Upper lobe of right lung (tissue), 1 donor: ENCODE measurements at regions not wholly inside any gene's neighbourhood (a gene's known extent, or its start where the extent isn't known, plus 50 kb on each side); places are given as distances from the start of the nearest gene placed in this dataset.
"Not testable (repeated sequence)": the region's sequence is repeated elsewhere in the genome, so short reads cannot be mapped to it uniquely, and the experiment has no call there.

Experiments
- ATAC-seq: fragments of 200-7000 bp; cut with Tn5 transposase; one replicate; pipeline ENCODE4 v1.9.1; 2020; ENCODE audit warnings: mild to moderate bottlenecking, moderate library complexity
- DNase-seq: peaks from one replicate; pipeline ENCODE4 v3.0.0-alpha.2; 2020
- H3K27ac ChIP-seq: fragments of 200-600 bp; one replicate; pipeline ENCODE4 v1.8.0; 2022
- H3K27me3 ChIP-seq: fragments of 200-600 bp; one replicate; pipeline ENCODE4 v1.8.0; 2022; ENCODE audit warnings: mild to moderate bottlenecking
- H3K36me3 ChIP-seq: fragments of 200-600 bp; one replicate; pipeline ENCODE4 v1.8.0; 2022
- H3K4me1 ChIP-seq: fragments of 200-600 bp; one replicate; pipeline ENCODE4 v1.8.0; 2022
- H3K4me3 ChIP-seq: fragments of 200-600 bp; one replicate; pipeline ENCODE4 v1.8.0; 2022; ENCODE audit warnings: mild to moderate bottlenecking
- H3K9me3 ChIP-seq: fragments of 200-600 bp; one replicate; pipeline ENCODE4 v1.8.0; 2022
- CTCF ChIP-seq: fragments of 200-600 bp; IDR thresholded peaks from one replicate; pipeline ENCODE4 v1.8.0; 2022; ENCODE audit warnings: antibody characterized with exemption
- intact Hi-C: fragments of 100-400 bp; cut with DNase I; formaldehyde crosslinking; loops from one replicate; pipeline ENCODE4 v1.11.0; 2022
- donor health status: DM: no; HTN: yes; CAD: no; lungs with severe emphysema.

DNA sequence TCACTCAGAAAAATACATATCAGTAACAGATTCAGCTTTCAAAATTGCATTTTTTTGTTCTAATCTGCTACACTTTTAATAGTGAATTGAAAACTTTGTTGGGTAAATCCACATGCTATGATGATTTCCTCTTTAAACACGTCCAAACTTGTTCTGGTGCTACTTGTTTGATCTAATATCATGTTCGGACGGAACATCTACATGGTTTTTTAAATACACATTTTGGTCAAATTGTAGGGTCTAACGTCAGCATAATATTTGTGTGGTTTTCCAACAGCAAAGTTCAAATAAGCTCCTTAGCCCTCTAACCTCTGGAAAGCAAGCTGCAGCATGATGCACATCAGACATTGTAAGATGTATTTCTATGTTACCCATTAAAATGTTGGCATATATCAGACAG is 98.5 kb upstream of the OSTN start:
- intact Hi-C loops, result no loop called here
- Histone ChIP-seq H3K4me3 (no peak overlapping the region), H3K36me3 (no peaks in the 10 kb centered on the region), H3K9me3 (no peaks in the 10 kb centered on the region), H3K27me3 (no peaks in the 10 kb centered on the region), H3K27ac (no peak overlapping the region), H3K4me1 (no peaks in the 10 kb centered on the region)
- ATAC-seq (no peak), DNase-seq (no peak)
- no peak for TF ChIP-seq CTCF

DNA sequence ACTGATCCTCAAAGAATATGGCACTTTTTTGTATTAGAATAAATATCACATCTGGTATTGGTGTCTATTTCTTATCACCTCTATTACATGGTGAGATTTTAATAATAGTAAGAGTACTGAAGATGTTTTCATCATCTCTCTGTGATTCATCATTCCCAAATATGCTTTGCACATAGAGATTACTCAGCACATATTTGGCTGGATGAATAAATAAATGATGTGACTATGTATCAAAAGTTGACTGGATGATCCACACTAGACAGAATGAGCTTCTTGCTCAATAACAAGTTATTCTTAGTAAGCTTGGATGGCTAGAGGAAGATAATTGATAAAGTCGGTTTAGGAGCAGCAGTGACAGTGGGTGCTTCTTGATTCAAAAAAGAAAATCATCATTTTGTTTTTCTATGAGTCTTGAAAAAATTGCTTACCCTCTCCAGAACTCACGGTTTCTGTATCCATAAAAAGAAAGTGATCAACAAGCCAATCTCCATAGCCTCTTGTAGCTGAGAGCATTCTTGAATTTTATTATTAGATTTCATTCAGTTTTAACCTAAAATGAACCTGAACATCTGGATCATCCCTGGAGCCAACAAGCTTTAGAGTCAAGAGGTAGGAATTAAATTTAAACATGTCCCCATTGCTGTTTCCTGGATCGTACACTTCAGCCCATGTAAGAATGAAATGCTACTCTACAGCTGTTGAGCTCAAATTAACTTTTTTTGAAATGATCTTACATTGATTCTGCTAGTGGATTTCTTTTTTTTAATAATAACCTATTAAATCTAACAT is 104.8 kb upstream of the OSTN start:
- H3K36me3 ChIP-seq, result no peaks in the 10 kb centered on the region
- intact Hi-C loops, result no loop called here
- H3K27me3 ChIP-seq, result no peaks in the 10 kb centered on the region
- no peak for TF ChIP-seq CTCF
- H3K4me3 ChIP-seq, result no peak overlapping the region
- ATAC-seq (no peak), DNase-seq (no peak)
- no peaks in the 10 kb centered on the region for H3K9me3 ChIP-seq
- no peaks in the 10 kb centered on the region for H3K4me1 ChIP-seq
- H3K27ac ChIP-seq, result no peak overlapping the region

- ATAC-seq (no peak), DNase-seq (no peak)
- no peak for TF ChIP-seq CTCF
- Histone ChIP-seq H3K4me1 (no peaks in the 10 kb centered on the region), H3K4me3 (no peak overlapping the region), H3K27me3 (no peaks in the 10 kb centered on the region), H3K9me3 (no peaks in the 10 kb centered on the region), H3K27ac (no peak overlapping the region), H3K36me3 (no peaks in the 10 kb centered on the region)
- intact Hi-C loops, result no loop called here
These were observed 111.7 kb upstream of the OSTN start for GRCh38 chr3:191087391-191087790.

GRCh38 chr3:191085091-191085490 is 114.0 kb upstream of the OSTN start:
- intact Hi-C loops, result no loop called here
- H3K36me3 ChIP-seq, result no peaks in the 10 kb centered on the region
- DNase-seq (no peak), ATAC-seq (no peak)
- TF ChIP-seq CTCF, result no peak
- no peaks in the 10 kb centered on the region for H3K27me3 ChIP-seq
- H3K9me3 ChIP-seq, result no peaks in the 10 kb centered on the region
- no peak overlapping the region for H3K27ac ChIP-seq
- H3K4me1 ChIP-seq, result no peaks in the 10 kb centered on the region
- no peak overlapping the region for H3K4me3 ChIP-seq

GRCh38 chr3:191078913-191079312 is 120.1 kb upstream of the OSTN start:
- H3K36me3 ChIP-seq, H3K4me3 ChIP-seq, intact Hi-C loops, DNase-seq, H3K27me3 ChIP-seq, H3K27ac ChIP-seq, H3K4me1 ChIP-seq, ATAC-seq, H3K9me3 ChIP-seq: not testable (repeated sequence)

DNA sequence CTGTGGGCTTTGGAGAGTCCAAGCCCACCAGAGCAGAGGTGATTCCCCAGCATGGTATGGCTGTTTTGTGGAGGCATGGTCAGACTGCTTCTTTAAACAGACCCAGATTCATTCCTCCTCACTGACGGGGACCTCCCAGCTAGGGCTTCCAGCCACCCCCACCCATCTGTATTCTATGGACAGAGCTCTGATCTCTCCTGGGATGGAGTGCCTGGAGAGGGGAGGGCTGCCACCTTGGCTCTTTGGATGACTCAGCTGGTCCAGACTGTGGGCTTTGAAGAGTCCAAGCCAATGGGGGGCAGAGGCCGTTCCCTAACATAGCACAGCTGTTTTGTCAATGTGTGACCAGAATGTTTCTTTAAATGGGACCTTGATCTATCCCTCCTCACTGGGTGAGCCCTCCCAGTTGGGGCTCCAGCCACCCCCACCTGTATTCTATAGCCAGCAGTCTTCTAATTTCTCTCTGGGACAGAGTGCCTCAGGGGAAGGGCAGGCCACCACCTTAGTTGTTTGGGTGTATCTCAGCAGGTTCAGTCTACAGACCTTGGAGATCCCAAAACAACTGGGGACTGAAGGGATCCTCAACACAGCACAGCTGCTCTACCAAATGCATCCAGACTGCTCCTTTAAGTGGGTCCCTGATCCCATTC is 122.0 kb upstream of the OSTN start:
- DNase-seq (no peak), ATAC-seq (no peak)
- Histone ChIP-seq H3K27me3 (no peaks in the 10 kb centered on the region), H3K4me3 (no peak overlapping the region), H3K36me3 (no peaks in the 10 kb centered on the region), H3K27ac (no peak overlapping the region), H3K4me1 (no peaks in the 10 kb centered on the region), H3K9me3 (no peaks in the 10 kb centered on the region)
- no peak for TF ChIP-seq CTCF
- intact Hi-C loops, result no loop called here
